ENCODE measurements at regions not wholly inside any gene's neighbourhood (a gene's known extent, or its start where the extent isn't known, plus 50 kb on each side); places are given as distances from the start of the nearest gene placed in this dataset.

GRCh38 chr4:124192544-124192943 is 520.0 kb downstream of the ANKRD50 start:
- Mint-ChIP-seq H3K4me3 (no peak overlapping the region), H3K9me3 (peaks cover 10% of the 10 kb centered on the region), H3K27me3 (no peaks in the 10 kb centered on the region), H3K36me3 (peaks cover 6% of the 10 kb centered on the region), H3K27ac (no peak overlapping the region), H3K4me1 (ENCODE audit: unreplicated experiment) (peaks cover 9% of the 10 kb centered on the region)
- DNase-seq (ENCODE audit: extremely low spot score, unreplicated experiment), result no peak
- no peak for TF ChIP-seq CTCF (conservative IDR thresholded peaks at IDR 0.05)

GRCh38 chr4:124199185-124199584 is 513.3 kb downstream of the ANKRD50 start:
- no peaks in the 10 kb centered on the region for H3K4me1 Mint-ChIP-seq (ENCODE audit: unreplicated experiment)
- no peak overlapping the region for H3K27ac Mint-ChIP-seq
- DNase-seq (ENCODE audit: extremely low spot score, unreplicated experiment), result no peak
- H3K27me3 Mint-ChIP-seq, result no peaks in the 10 kb centered on the region
- no peak for TF ChIP-seq CTCF (conservative IDR thresholded peaks at IDR 0.05)
- H3K9me3 Mint-ChIP-seq, result peaks cover 6% of the 10 kb centered on the region
- no peak overlapping the region for H3K4me3 Mint-ChIP-seq
- H3K36me3 Mint-ChIP-seq, result peaks cover 6% of the 10 kb centered on the region

- no peaks in the 10 kb centered on the region for H3K4me1 Mint-ChIP-seq (ENCODE audit: unreplicated experiment)
- H3K27ac Mint-ChIP-seq, result no peak overlapping the region
- TF ChIP-seq CTCF (conservative IDR thresholded peaks at IDR 0.05), result no peak
- no peaks in the 10 kb centered on the region for H3K27me3 Mint-ChIP-seq
- peaks cover 6% of the 10 kb centered on the region for H3K9me3 Mint-ChIP-seq
- H3K36me3 Mint-ChIP-seq, result peaks cover 6% of the 10 kb centered on the region
- H3K4me3 Mint-ChIP-seq, result no peak overlapping the region
- DNase-seq (ENCODE audit: extremely low spot score, unreplicated experiment), result no peak
Observed at GRCh38 chr4:124199755-124200154, 512.8 kb downstream of the ANKRD50 start.

GRCh38 chr4:124201636-124202035 is 510.9 kb downstream of the ANKRD50 start:
- no peaks in the 10 kb centered on the region for H3K36me3 Mint-ChIP-seq
- no peak for TF ChIP-seq CTCF (conservative IDR thresholded peaks at IDR 0.05)
- no peaks in the 10 kb centered on the region for H3K4me1 Mint-ChIP-seq (ENCODE audit: unreplicated experiment)
- no peaks in the 10 kb centered on the region for H3K9me3 Mint-ChIP-seq
- DNase-seq (ENCODE audit: extremely low spot score, unreplicated experiment), result no peak
- H3K27me3 Mint-ChIP-seq, result no peaks in the 10 kb centered on the region
- no peak overlapping the region for H3K27ac Mint-ChIP-seq
- H3K4me3 Mint-ChIP-seq, result no peak overlapping the region

GRCh38 chr4:124202099-124202498 is 510.4 kb downstream of the ANKRD50 start:
- H3K4me3 Mint-ChIP-seq, result no peak overlapping the region
- no peak for DNase-seq (ENCODE audit: extremely low spot score, unreplicated experiment)
- no peaks in the 10 kb centered on the region for H3K9me3 Mint-ChIP-seq
- no peaks in the 10 kb centered on the region for H3K36me3 Mint-ChIP-seq
- no peak for TF ChIP-seq CTCF (conservative IDR thresholded peaks at IDR 0.05)
- H3K27me3 Mint-ChIP-seq, result no peaks in the 10 kb centered on the region
- H3K4me1 Mint-ChIP-seq (ENCODE audit: unreplicated experiment), result no peaks in the 10 kb centered on the region
- no peak overlapping the region for H3K27ac Mint-ChIP-seq

GRCh38 chr4:124203613-124204238 is 508.8 kb downstream of the ANKRD50 start:
- peaks cover under 1% of the 10 kb centered on the region for H3K9me3 Mint-ChIP-seq
- TF ChIP-seq CTCF (conservative IDR thresholded peaks at IDR 0.05), result no peak
- DNase-seq (ENCODE audit: extremely low spot score, unreplicated experiment), result no peak
- no peaks in the 10 kb centered on the region for H3K4me1 Mint-ChIP-seq (ENCODE audit: unreplicated experiment)
- H3K27ac Mint-ChIP-seq, result no peak overlapping the region
- no peaks in the 10 kb centered on the region for H3K36me3 Mint-ChIP-seq
- H3K27me3 Mint-ChIP-seq, result no peaks in the 10 kb centered on the region
- no peak overlapping the region for H3K4me3 Mint-ChIP-seq
